B cell (primary cell): ENCODE measurements at regions not wholly inside any gene's neighbourhood (a gene's known extent, or its start where the extent isn't known, plus 50 kb on each side); places are given as distances from the start of the nearest gene placed in this dataset.

Source experiments
- ATAC-seq: fragments of 200-7000 bp; cut with Tn5 transposase; one replicate; pipeline ENCODE4 v1.10.0; 2021; ENCODE audit warnings: low read depth, mild to moderate bottlenecking, moderate number of reproducible peaks, moderate library complexity
- CTCF ChIA-PET: fragments of 350-600 bp; sonication (Branson Sonifier 250); formaldehyde crosslinking; loops from one replicate; lab custom pipeline; 2021; ENCODE audit warnings: antibody characterized with exemption, inconsistent platforms; lab: Charles Lee
- POLR2A ChIA-PET: fragments of 350-600 bp; sonication (Branson Sonifier 250); formaldehyde crosslinking; loops from one replicate; lab custom pipeline; 2021; ENCODE audit warnings: antibody characterized with exemption; lab: Charles Lee
- DNase-seq: peaks from one replicate; pipeline ENCODE4 v3.0.0; 2013
- H2AFZ ChIP-seq: 2 replicates; pipeline ENCODE4 v1.6.1; 2012; ENCODE audit warnings: mild to moderate bottlenecking, low read depth, low read length; ENCODE audit not compliant: insufficient read depth, poor library complexity, severe bottlenecking
- H3K27ac ChIP-seq, 2 donors: 1 replicate in 1 of 2; 2 replicates in 1 of 2; pipeline ENCODE4 v1.5.1; 2012 to 2013; ENCODE audit warnings: low read length in 2 of 2, mild to moderate bottlenecking in 2 of 2, moderate library complexity in 1 of 2
- H3K27me3 ChIP-seq, 4 experiments: fragments of 200-600 bp in 1 of 4; sonication (generic) in 1 of 4; replicated peaks in 1 of 4; 1 replicate in 2 of 4; 2 replicates in 2 of 4; pipeline versions ENCODE4 v1.6.1 to v1.7.0; 2013 to 2016; ENCODE audit warnings: low read length in 3 of 4, mild to moderate bottlenecking in 2 of 4, mixed read lengths in 1 of 4, moderate library complexity in 1 of 4; ENCODE audit not compliant: insufficient read depth in 4 of 4, control insufficient read depth in 3 of 4; ENCODE audit errors: control extremely low read depth in 1 of 4
- H3K36me3 ChIP-seq, 2 experiments: replicated peaks in 1 of 2; 1 replicate in 1 of 2; 2 replicates in 1 of 2; pipeline versions ENCODE4 v1.6.1 to v1.7.1; 2013; ENCODE audit warnings: low read length in 1 of 2; ENCODE audit not compliant: insufficient read depth in 2 of 2, control insufficient read depth in 1 of 2; ENCODE audit errors: control extremely low read depth in 1 of 2, extremely low read depth in 1 of 2
- H3K4me1 ChIP-seq, 2 donors: fragments of 200-600 bp in 1 of 2; sonication (generic) in 1 of 2; 1 replicate in 1 of 2; 2 replicates in 1 of 2; pipeline versions ENCODE4 v1.5.1 to v1.6.1; 2013 to 2017; ENCODE audit warnings: low read length in 2 of 2; ENCODE audit not compliant: control insufficient read depth in 2 of 2, insufficient read depth in 2 of 2
- H3K4me2 ChIP-seq: replicated peaks from 2 replicates; pipeline ENCODE3; 2012; ENCODE audit warnings: mild to moderate bottlenecking, low read depth, low read length; ENCODE audit not compliant: poor library complexity, severe bottlenecking
- H3K4me3 ChIP-seq, 5 experiments: fragments of 200-600 bp in 1 of 5; sonication (generic) in 1 of 5; 1 replicate in 3 of 5; 2 replicates in 2 of 5; pipeline versions ENCODE4 v1.5.1 to v1.7.0; 2011 to 2016; ENCODE audit warnings: low read length in 4 of 5, mild to moderate bottlenecking in 4 of 5, low read depth in 2 of 5, control low read depth in 1 of 5, moderate library complexity in 1 of 5; ENCODE audit not compliant: insufficient read depth in 1 of 5; ENCODE audit errors: control extremely low read depth in 1 of 5, extremely low read depth in 1 of 5
- H3K79me2 ChIP-seq: fragments of 200-600 bp; sonication (generic); one replicate; pipeline ENCODE4 v1.6.0; 2016; ENCODE audit warnings: low read length; ENCODE audit not compliant: control insufficient read depth, insufficient read depth
- H3K9ac ChIP-seq: fragments of 200-600 bp; sonication (generic); 2 replicates; pipeline ENCODE4 v1.6.1; 2017; ENCODE audit warnings: mild to moderate bottlenecking, low read length, moderate library complexity
- H3K9me3 ChIP-seq, 3 donors: one replicate each; pipeline versions ENCODE4 v1.6.1 to v1.7.1; 2013; ENCODE audit warnings: low read length in 2 of 3; ENCODE audit not compliant: control insufficient read depth in 2 of 3, insufficient read depth in 1 of 3; ENCODE audit errors: control extremely low read depth in 1 of 3
- H4K20me1 ChIP-seq: 2 replicates; pipeline ENCODE4 v1.6.0; 2012; ENCODE audit warnings: mild to moderate bottlenecking, low read length; ENCODE audit not compliant: insufficient read depth, control insufficient read depth, poor library complexity, severe bottlenecking
- H3K27ac Mint-ChIP-seq: one replicate; pipeline ENCODE4 v1.8.0; 2021; ENCODE audit warnings: mixed read lengths
- H3K27me3 Mint-ChIP-seq: one replicate; pipeline ENCODE4 v1.8.0; 2021; ENCODE audit warnings: mixed read lengths
- H3K4me1 Mint-ChIP-seq: one replicate; pipeline ENCODE4 v1.8.0; 2021; ENCODE audit warnings: mixed read lengths
- H3K4me3 Mint-ChIP-seq: one replicate; pipeline ENCODE4 v1.8.0; 2021; ENCODE audit warnings: mixed read lengths
- H3K9me3 Mint-ChIP-seq: one replicate; pipeline ENCODE4 v1.8.0; 2022; ENCODE audit warnings: mixed read lengths; ENCODE audit not compliant: insufficient read depth
- EZH2 ChIP-seq: IDR thresholded peaks from 2 replicates; pipeline ENCODE4 v1.6.1; 2012; ENCODE audit warnings: borderline replicate concordance, low read depth, mild to moderate bottlenecking, moderate library complexity, low read length; ENCODE audit not compliant: insufficient read depth, poor library complexity, severe bottlenecking
- WGBS: methylation state at CpG from one replicate; pipeline ENCODE4 v1.1.5; 2013; ENCODE audit warnings: missing lambda C conversion rate; ENCODE audit not compliant: insufficient coverage; 5-methylcytosine and 5-hydroxymethylcytosine counted together
- intact Hi-C: fragments of 100-400 bp; cut with micrococcal nuclease; formaldehyde crosslinking; loops from one replicate; pipeline ENCODE4 v1.10.0; 2022
- TF ChIP-seq, protein P1 (sequence below): fragments of 200-600 bp; IDR thresholded peaks from one replicate; pipeline ENCODE4 v1.8.0; 2022; ENCODE audit warnings: antibody characterized with exemption, mild to moderate bottlenecking

DNA sequence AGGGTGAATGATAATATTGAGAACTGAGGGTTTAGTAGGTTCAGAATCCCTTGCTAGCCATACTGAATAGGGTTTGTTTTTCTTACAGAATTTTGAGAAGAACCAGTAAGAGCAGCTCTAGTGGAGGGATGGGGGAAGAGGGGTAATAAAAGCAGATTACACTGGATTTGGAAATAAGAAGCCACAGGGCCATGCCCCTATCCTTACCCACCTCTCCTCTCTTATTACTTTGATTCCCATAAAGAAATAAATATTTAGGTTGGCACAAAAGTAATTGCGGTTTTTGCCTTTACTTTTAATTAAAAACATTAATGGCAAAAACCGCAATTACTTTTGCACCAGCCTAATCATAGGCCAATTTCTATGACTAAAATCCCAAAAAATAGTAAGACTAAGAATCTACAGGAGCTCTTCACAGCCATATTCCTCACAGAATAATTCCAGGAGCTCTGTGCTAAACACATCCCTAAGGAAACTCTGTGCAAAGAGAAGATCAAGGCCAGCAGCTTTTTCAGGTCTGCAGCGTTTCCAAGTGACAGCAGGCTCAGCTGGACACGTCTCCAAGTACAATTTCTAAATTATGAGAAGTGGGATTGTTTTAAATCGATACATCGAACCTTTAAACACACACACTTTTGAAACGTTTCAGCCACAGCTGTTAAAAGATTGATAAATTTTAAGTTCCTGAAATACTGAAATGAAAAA, 58.4 kb upstream of the RTN4 start:
- Mint-ChIP-seq H3K4me3 (no peak overlapping the region), H3K27ac (no peak overlapping the region), H3K27me3 (no peaks in the 10 kb centered on the region), H3K4me1 (peaks cover 17% of the 10 kb centered on the region), H3K9me3 (no peaks in the 10 kb centered on the region)
- DNase-seq (no peak), ATAC-seq (no peak)
- ChIA-PET POLR2A (no interaction called here), CTCF (interaction anchor here (1.2 kb wide), 1 partner anchor 60 kb away, joined by 3 read pairs; no protein-coding TSS in a partner anchor)
- Histone ChIP-seq H4K20me1 (no peaks in the 10 kb centered on the region), H3K4me3 (no peak overlapping the region), H3K4me1 (peaks cover 8 to 18% of the 10 kb centered on the region in 2 donors), H3K79me2 (no peaks in the 10 kb centered on the region), H3K9me3 (no peaks in the 10 kb centered on the region), H3K27me3 (no peaks in the 10 kb centered on the region), H3K36me3 (no peaks in the 10 kb centered on the region), H2AFZ (no peak overlapping the region), H3K27ac (no peak overlapping the region), H3K4me2 (no peak overlapping the region), H3K9ac (no peak overlapping the region)
- TF ChIP-seq, protein P1, sequence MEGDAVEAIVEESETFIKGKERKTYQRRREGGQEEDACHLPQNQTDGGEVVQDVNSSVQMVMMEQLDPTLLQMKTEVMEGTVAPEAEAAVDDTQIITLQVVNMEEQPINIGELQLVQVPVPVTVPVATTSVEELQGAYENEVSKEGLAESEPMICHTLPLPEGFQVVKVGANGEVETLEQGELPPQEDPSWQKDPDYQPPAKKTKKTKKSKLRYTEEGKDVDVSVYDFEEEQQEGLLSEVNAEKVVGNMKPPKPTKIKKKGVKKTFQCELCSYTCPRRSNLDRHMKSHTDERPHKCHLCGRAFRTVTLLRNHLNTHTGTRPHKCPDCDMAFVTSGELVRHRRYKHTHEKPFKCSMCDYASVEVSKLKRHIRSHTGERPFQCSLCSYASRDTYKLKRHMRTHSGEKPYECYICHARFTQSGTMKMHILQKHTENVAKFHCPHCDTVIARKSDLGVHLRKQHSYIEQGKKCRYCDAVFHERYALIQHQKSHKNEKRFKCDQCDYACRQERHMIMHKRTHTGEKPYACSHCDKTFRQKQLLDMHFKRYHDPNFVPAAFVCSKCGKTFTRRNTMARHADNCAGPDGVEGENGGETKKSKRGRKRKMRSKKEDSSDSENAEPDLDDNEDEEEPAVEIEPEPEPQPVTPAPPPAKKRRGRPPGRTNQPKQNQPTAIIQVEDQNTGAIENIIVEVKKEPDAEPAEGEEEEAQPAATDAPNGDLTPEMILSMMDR, result no peak
- TF ChIP-seq EZH2, result no peak
- intact Hi-C loops, result no loop called here
- WGBS, result 100% methylated on average over 2 of the region's 7 CpGs

DNA sequence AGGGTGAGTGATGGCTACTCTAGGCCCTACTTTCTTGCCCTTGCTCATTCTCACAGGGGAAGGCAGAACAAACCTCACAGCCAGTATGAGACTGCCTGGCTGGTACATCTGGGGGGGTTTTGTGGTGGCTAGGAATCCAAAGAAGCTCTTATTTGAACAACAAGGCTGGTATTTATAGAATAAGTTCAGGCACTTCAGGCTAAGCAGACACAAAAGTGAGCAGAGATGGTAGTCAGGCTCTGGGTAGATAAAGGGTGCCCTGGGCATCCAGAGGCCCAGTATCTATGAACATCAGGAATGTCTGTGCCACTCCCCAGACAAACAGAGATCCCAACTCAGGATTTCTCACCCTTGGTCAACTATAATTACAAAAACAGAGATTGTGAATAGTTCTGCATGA, 57.2 kb upstream of the RTN4 start:
- Histone ChIP-seq H3K27ac (no peak overlapping the region), H3K4me2 (no peak overlapping the region), H3K36me3 (no peaks in the 10 kb centered on the region), H2AFZ (no peak overlapping the region), H3K9me3 (no peaks in the 10 kb centered on the region), H3K4me3 (no peak overlapping the region), H3K9ac (no peak overlapping the region), H3K27me3 (no peaks in the 10 kb centered on the region), H3K4me1 (peaks cover under 1 to 8% of the 10 kb centered on the region in 2 donors), H4K20me1 (no peaks in the 10 kb centered on the region), H3K79me2 (no peaks in the 10 kb centered on the region)
- ChIA-PET POLR2A (no interaction called here), CTCF (no interaction called here)
- ATAC-seq (no peak), DNase-seq (no peak)
- intact Hi-C loops, result no loop called here
- Mint-ChIP-seq H3K27me3 (no peaks in the 10 kb centered on the region), H3K9me3 (no peaks in the 10 kb centered on the region), H3K27ac (no peak overlapping the region), H3K4me3 (no peak overlapping the region), H3K4me1 (peaks cover 9% of the 10 kb centered on the region)
- TF ChIP-seq, protein P1, result no peak
- no peak for TF ChIP-seq EZH2
